ENCODE measurements at regions not wholly inside any gene's neighbourhood (a gene's known extent, or its start where the extent isn't known, plus 50 kb on each side); places are given as distances from the start of the nearest gene placed in this dataset.

DNA sequence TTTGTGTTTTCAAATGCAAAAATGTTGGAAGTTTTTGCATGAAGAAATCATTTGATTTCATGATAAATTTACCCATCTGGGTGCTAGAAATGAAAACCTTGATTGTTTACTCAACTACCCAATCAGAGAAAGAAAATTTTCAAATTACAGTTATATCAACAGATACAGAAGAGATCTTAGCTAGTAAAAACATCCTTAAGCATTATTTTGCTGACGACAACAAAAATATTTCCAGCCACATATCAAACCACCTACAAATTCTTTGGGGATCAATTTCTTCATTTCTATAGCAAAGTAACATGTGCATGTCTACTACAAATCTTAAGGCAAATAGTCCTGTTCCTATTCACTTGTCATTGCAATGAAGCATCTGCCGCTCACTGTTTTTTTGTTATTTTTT lies 530.3 kb downstream of the ZIC1 start:
- no peaks in the 10 kb centered on the region for H3K27me3 ChIP-seq
- no peak overlapping the region for H3K4me2 ChIP-seq
- no peaks in the 10 kb centered on the region for H3K9me3 ChIP-seq (replicated peaks in 1 of 11)
- H3K4me1 ChIP-seq: peaks cover 0 to 10% (median 0%) of the 10 kb centered on the region in 10 experiments; a peak in 4 of 20 replicates
- no peaks in the 10 kb centered on the region for H4K20me1 ChIP-seq
- no peak overlapping the region for H3K4me3 ChIP-seq
- no peak for TF ChIP-seq Cebpa-rat (IDR thresholded peaks at IDR 0.05)
- H3K36me3 ChIP-seq: no peaks in the 10 kb centered on the region
- no peak overlapping the region for H3K9ac ChIP-seq
- no peak overlapping the region for H3K27ac ChIP-seq

DNA sequence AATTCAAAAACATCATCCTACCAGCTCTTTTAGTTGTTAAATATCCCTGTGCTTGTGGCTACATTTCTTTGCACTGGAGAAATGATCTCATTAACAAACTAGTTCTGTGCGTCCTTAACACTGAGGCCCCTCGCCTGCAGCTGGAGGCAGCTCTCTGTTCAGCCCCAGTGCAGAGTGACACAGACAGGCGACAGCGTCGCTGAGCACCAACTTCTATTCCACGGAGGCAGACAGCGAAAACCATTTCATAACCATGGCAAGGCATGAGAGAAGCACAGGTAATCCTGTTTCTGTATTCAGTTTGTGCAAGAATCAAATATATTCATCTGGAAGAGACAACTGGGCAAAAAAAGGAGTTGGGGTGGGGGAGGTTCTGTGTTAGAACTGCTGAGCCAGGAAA lies 530.7 kb downstream of the ZIC1 start:
- Histone ChIP-seq H3K9me3 (replicated peaks in 1 of 11) (no peaks in the 10 kb centered on the region), H3K4me2 (no peak overlapping the region), H3K9ac (no peak overlapping the region), H3K4me3 (no peak overlapping the region), H3K36me3 (no peaks in the 10 kb centered on the region), H3K27me3 (no peaks in the 10 kb centered on the region), H4K20me1 (no peaks in the 10 kb centered on the region), H3K4me1 (peaks cover 0 to 10% (median 0%) of the 10 kb centered on the region in 10 experiments; a peak in 4 of 20 replicates), H3K27ac (no peak overlapping the region)
- no peak for TF ChIP-seq Cebpa-rat (IDR thresholded peaks at IDR 0.05)

DNA sequence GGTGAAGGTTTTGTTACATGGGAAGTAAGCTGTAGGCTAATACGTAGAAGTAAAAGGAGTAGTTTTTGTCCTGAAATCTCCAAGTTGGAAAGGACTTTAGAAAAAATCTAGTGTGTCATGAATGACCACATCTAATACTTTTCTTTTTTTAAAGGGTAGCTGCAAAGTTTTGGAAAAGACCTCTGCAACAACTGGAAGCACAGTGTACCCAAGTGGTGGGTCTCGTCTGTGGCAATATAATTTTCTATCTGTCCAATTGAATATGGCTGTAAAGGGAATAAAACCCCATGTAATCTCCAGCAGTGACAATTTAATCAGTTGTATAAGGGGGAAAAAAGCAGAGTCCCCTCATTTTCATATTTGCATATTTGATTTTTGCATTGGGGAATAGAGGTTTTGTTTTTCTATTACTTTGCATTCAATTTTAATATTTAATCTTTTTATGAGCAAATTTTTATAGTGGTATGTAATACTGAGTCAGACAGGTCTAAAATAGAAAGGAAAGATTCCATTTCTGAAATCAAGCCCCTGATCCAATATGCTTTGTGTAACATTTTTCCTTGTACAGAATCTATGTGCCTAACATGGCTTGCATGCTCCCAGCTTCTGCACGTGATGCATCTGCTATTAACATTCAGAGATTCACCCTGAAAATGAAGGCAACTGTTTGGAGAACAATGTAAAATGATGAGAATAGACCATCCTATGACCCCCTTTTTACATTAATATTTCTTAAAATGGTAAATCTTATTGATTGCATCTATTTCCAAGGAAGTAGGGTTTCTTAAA lies 531.4 kb downstream of the ZIC1 start:
- TF ChIP-seq Cebpa-rat (IDR thresholded peaks at IDR 0.05): no peak
- Histone ChIP-seq H4K20me1 (no peaks in the 10 kb centered on the region), H3K4me2 (no peak overlapping the region), H3K4me3 (no peak overlapping the region), H3K4me1 (peaks cover 0 to 10% (median 0%) of the 10 kb centered on the region in 10 experiments; a peak in 4 of 20 replicates), H3K27me3 (no peaks in the 10 kb centered on the region), H3K27ac (no peak overlapping the region), H3K36me3 (no peaks in the 10 kb centered on the region), H3K9ac (no peak overlapping the region), H3K9me3 (replicated peaks in 1 of 11) (no peaks in the 10 kb centered on the region)

DNA sequence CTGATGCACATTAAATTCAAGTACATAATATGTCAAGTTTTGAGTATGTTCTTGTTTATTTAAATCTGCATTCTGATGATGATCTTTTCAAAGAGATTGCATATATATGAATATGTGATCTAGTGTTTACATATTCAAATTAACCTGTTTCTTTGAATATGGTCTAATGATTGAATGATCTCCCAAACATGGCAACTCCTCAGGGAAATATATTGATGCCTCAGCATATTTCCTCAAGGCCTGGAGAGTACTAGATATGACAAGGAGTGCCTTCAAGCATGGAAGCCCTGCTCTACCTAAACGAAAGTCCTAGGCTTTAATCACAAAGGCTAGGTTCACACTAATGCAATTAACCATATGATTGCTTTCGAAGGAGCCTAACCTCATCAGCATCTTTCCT lies 532.8 kb downstream of the ZIC1 start:
- no peak for TF ChIP-seq Cebpa-rat (IDR thresholded peaks at IDR 0.05)

GRCh38 chr3:147943265-147943945 lies 534.2 kb downstream of the ZIC1 start:
- Histone ChIP-seq H3K4me2 (peak overlapping the region in 2 of 11 experiments; percentile 15 to 29; a peak in 4 of 22 replicates), H3K9me3 (replicated peaks in 1 of 11) (0 out of 22 replicates have a peak, but pooled peaks cover 0 to 4% (median 0%) of the 10 kb centered on the region in 11 experiments), H4K20me1 (no peaks in the 10 kb centered on the region), H3K9ac (no peak overlapping the region), H3K4me3 (no peak overlapping the region), H3K27ac (no peak overlapping the region), H3K36me3 (no peaks in the 10 kb centered on the region), H3K4me1 (peaks cover 0 to 10% (median 5%) of the 10 kb centered on the region in 10 experiments; a peak in 8 of 20 replicates), H3K27me3 (no peaks in the 10 kb centered on the region)
- TF ChIP-seq Cebpa-rat (IDR thresholded peaks at IDR 0.05): no peak

More for the DNA sequence above, 532.8 kb downstream of the ZIC1 start:
- H3K36me3 ChIP-seq: no peaks in the 10 kb centered on the region
- H3K4me1 ChIP-seq: peaks cover 0 to 10% (median 5%) of the 10 kb centered on the region in 10 experiments; a peak in 8 of 20 replicates
- H3K9me3 ChIP-seq (replicated peaks in 1 of 11): no peaks in the 10 kb centered on the region
- H3K27me3 ChIP-seq: no peaks in the 10 kb centered on the region
- no peak overlapping the region for H3K4me3 ChIP-seq
- H3K9ac ChIP-seq: no peak overlapping the region
- no peaks in the 10 kb centered on the region for H4K20me1 ChIP-seq
- no peak overlapping the region for H3K27ac ChIP-seq
- H3K4me2 ChIP-seq: no peak overlapping the region

DNA sequence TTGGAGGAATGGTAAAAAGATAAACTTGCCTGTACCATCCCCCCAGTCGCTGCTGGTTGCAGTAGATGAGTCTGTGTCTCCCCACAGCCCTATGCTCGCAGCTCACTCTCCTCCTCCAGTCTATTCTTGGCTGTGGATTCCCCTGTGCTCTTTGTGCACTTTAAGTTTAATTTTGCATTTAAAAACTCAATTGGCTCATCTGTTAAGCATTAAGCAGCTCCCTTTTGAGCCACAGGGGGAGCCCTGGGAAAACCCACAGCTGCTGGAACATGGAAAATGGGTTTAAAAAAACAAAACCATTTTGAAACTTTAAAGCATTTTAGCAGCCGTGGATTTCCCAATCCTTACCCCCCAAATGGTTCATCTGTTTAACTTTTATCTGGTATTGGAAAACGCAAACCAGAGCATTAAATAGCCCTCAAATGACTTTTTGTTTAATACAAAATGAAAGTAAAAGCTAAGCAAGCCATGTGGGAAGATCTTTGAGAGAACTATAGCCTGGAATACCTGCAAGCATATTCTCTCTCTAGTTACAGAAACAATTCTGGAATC lies 536.9 kb downstream of the ZIC1 start:
- peak overlapping the region in 10 of 11 experiments; percentile 14 to 46 (median 22); a peak in 12 of 22 replicates for H3K4me2 ChIP-seq
- H3K4me3 ChIP-seq: no peak overlapping the region
- peak overlapping the region in 1 of 11 experiments; percentile 2; a peak in 1 of 22 replicates for H3K27ac ChIP-seq
- H3K4me1 ChIP-seq: peaks cover 0 to 10% (median 5%) of the 10 kb centered on the region in 10 experiments; a peak in 8 of 20 replicates
- H3K27me3 ChIP-seq: no peaks in the 10 kb centered on the region
- TF ChIP-seq Cebpa-rat (IDR thresholded peaks at IDR 0.05): no peak
- H4K20me1 ChIP-seq: no peaks in the 10 kb centered on the region
- 0 out of 22 replicates have a peak, but pooled peaks cover 0 to 4% (median 0%) of the 10 kb centered on the region in 11 experiments for H3K9me3 ChIP-seq (replicated peaks in 1 of 11)
- H3K36me3 ChIP-seq: no peaks in the 10 kb centered on the region
- no peak overlapping the region for H3K9ac ChIP-seq

- H3K9me3 ChIP-seq (replicated peaks in 1 of 11): peaks cover 0 to 15% (median 0%) of the 10 kb centered on the region in 11 experiments; a peak in 1 of 22 replicates
- no peak for TF ChIP-seq Cebpa-rat (IDR thresholded peaks at IDR 0.05)
Observed at GRCh38 chr3:147956615-147957014, 547.5 kb downstream of the ZIC1 start.

GRCh38 chr3:147958754-147959153 lies 549.6 kb downstream of the ZIC1 start:
- H3K4me3 ChIP-seq: no peak overlapping the region
- H3K4me1 ChIP-seq: peaks cover 0 to 27% (median 0%) of the 10 kb centered on the region in 10 experiments; a peak in 5 of 20 replicates
- no peaks in the 10 kb centered on the region for H3K27me3 ChIP-seq
- TF ChIP-seq Cebpa-rat (IDR thresholded peaks at IDR 0.05): no peak
- peaks cover 0 to 15% (median 0%) of the 10 kb centered on the region in 11 experiments; a peak in 1 of 22 replicates for H3K9me3 ChIP-seq (replicated peaks in 1 of 11)
- no peak overlapping the region for H3K9ac ChIP-seq
- no peaks in the 10 kb centered on the region for H3K36me3 ChIP-seq
- H3K4me2 ChIP-seq: no peak overlapping the region
- H3K27ac ChIP-seq: no peak overlapping the region
- H4K20me1 ChIP-seq: no peaks in the 10 kb centered on the region

More at GRCh38 chr3:147956615-147957014, 547.5 kb downstream of the ZIC1 start:
- Histone ChIP-seq H3K4me1 (peaks cover 0 to 27% (median 0%) of the 10 kb centered on the region in 10 experiments; a peak in 5 of 20 replicates), H3K4me2 (peak overlapping the region in 2 of 11 experiments; percentile 59; a peak in 3 of 22 replicates), H3K4me3 (no peak overlapping the region), H3K36me3 (no peaks in the 10 kb centered on the region), H4K20me1 (no peaks in the 10 kb centered on the region), H3K27ac (peak overlapping the region in 2 of 11 experiments; percentile 43 to 58; a peak in 3 of 22 replicates), H3K27me3 (no peaks in the 10 kb centered on the region), H3K9ac (no peak overlapping the region)

DNA sequence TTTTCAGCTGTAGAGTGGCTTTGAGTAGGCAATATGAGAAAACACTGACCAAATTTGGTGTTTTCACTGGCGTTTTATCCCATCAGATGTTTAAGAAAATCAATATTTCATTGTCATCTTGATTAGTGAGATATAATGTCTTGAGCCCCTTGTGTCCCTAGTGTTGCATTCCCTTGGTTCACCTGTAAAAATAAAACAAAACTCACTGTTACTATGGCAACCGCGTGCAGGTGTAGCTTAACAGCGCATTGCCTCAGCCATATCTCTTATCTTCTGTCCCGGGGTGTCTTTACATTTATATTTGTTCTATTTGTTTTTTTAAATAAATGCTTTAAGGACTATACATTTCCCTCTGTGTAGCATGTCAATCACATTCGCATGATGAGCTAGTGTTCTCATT lies 551.6 kb downstream of the ZIC1 start:
- no peak overlapping the region for H3K9ac ChIP-seq
- TF ChIP-seq Cebpa-rat (IDR thresholded peaks at IDR 0.05): no peak
- H3K4me2 ChIP-seq: no peak overlapping the region
- H4K20me1 ChIP-seq: no peaks in the 10 kb centered on the region
- H3K9me3 ChIP-seq (replicated peaks in 1 of 11): peaks cover 0 to 11% (median 0%) of the 10 kb centered on the region in 11 experiments; a peak in 1 of 22 replicates
- H3K27ac ChIP-seq: no peak overlapping the region
- no peak overlapping the region for H3K4me3 ChIP-seq
- no peaks in the 10 kb centered on the region for H3K27me3 ChIP-seq
- no peaks in the 10 kb centered on the region for H3K36me3 ChIP-seq
- H3K4me1 ChIP-seq: peaks cover 0 to 23% (median 0%) of the 10 kb centered on the region in 10 experiments; a peak in 5 of 20 replicates
